HG02938 (cell line): ENCODE measurements at regions not wholly inside any gene's neighbourhood (a gene's known extent, or its start where the extent isn't known, plus 50 kb on each side); places are given as distances from the start of the nearest gene placed in this dataset.
"Not testable (repeated sequence)": the region's sequence is repeated elsewhere in the genome, so short reads cannot be mapped to it uniquely, and the experiment has no call there.

Source experiments
- ATAC-seq: cut with Tn5 transposase; IDR thresholded peaks from one replicate; pipeline ENCODE4 v1.9.1; 2021; ENCODE audit warnings: mild to moderate bottlenecking, moderate library complexity; ENCODE audit not compliant: unreplicated experiment

GRCh38 chr16:17031484-17032268, 439.1 kb downstream of the XYLT1 start:
- no peak for ATAC-seq

- no peak for ATAC-seq
Measured at GRCh38 chr16:17032332-17032731, 438.4 kb downstream of the XYLT1 start.

- ATAC-seq: no peak
Measured at GRCh38 chr16:17034477-17035252, 436.1 kb downstream of the XYLT1 start.

- no peak for ATAC-seq
Measured at GRCh38 chr16:17037499-17037898, 433.3 kb downstream of the XYLT1 start.

GRCh38 chr16:17038415-17038814, 432.3 kb downstream of the XYLT1 start:
- no peak for ATAC-seq

GRCh38 chr16:17049109-17049508, 421.7 kb downstream of the XYLT1 start:
- not testable (repeated sequence) for ATAC-seq

GRCh38 chr16:17050468-17050867, 420.3 kb downstream of the XYLT1 start:
- no peak for ATAC-seq
